PFSK-1 (cell line): ENCODE measurements at regions not wholly inside any gene's neighbourhood (a gene's known extent, or its start where the extent isn't known, plus 50 kb on each side); places are given as distances from the start of the nearest gene placed in this dataset.

Experiments
- POLR2AphosphoS5 ChIP-seq: IDR thresholded peaks from 2 replicates; pipeline ENCODE4 v1.6.1; 2012; ENCODE audit warnings: low read depth, mild to moderate bottlenecking, control low read depth, low read length, moderate library complexity
- REST ChIP-seq, 2 experiments: IDR thresholded peaks; 2 replicates each; pipeline versions ENCODE4 v1.6.1 to v1.8.0; 2011 to 2012; ENCODE audit warnings: low read depth in 2 of 2, low read length in 2 of 2, control low read depth in 1 of 2, inconsistent platforms in 1 of 2, mild to moderate bottlenecking in 1 of 2, moderate library complexity in 1 of 2; ENCODE audit not compliant: insufficient read depth in 1 of 2
- SIN3A ChIP-seq: IDR thresholded peaks from 2 replicates; pipeline ENCODE4 v1.6.1; 2012; ENCODE audit warnings: mild to moderate bottlenecking, low read length, moderate library complexity, borderline replicate concordance; ENCODE audit not compliant: insufficient read depth
- TAF1 ChIP-seq: IDR thresholded peaks from 2 replicates; pipeline ENCODE4 v1.6.1; 2012; ENCODE audit warnings: low read length, control low read depth, borderline replicate concordance; ENCODE audit not compliant: insufficient read depth

GRCh38 chr12:67439611-67440010 lies 170.5 kb downstream of the CAND1 start:
- TF ChIP-seq POLR2AphosphoS5 (no peak), REST (IDR thresholded peaks at IDR 0.05; ENCODE audit: insufficient read depth in 1 of 2, low read depth in 2 of 2, low read length in 2 of 2) (no peak), TAF1 (no peak), SIN3A (no peak)
